Hepatocyte (in vitro differentiated cells): ENCODE measurements at regions not wholly inside any gene's neighbourhood (a gene's known extent, or its start where the extent isn't known, plus 50 kb on each side); places are given as distances from the start of the nearest gene placed in this dataset.

ENCODE experiments used
- EZH2 ChIP-seq: fragments of 200-600 bp; sonication (generic); IDR thresholded peaks from 2 replicates; pipeline ENCODE4 v1.6.1; 2016; ENCODE audit warnings: antibody characterized with exemption, mild to moderate bottlenecking, borderline replicate concordance
- TF ChIP-seq, protein P1 (sequence below): fragments of 200-600 bp; sonication (generic); IDR thresholded peaks from 2 replicates; pipeline ENCODE4 v1.5.1; 2016; ENCODE audit warnings: antibody characterized with exemption, mild to moderate bottlenecking; ENCODE audit not compliant: poor library complexity

DNA sequence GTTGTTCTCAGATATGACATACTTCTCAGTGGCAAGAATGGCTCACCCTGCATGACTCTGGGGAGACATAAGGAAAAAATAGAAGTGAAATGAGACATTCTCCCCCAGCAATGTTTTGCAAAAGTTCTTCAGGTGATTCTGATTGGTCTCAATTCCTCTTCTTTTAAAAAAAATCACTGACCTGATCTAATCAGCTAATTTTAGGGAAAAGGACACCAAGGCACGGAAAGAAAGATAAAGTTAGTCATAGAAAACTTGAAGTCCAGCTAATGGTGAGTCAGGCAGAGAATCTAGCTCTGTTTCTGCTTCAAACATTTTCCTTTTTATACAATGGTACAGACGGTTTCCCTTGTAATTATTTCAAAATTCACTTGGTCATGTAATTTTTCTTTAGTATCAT is 1018.9 kb upstream of the ARRDC3 start:
- TF ChIP-seq, protein P1, sequence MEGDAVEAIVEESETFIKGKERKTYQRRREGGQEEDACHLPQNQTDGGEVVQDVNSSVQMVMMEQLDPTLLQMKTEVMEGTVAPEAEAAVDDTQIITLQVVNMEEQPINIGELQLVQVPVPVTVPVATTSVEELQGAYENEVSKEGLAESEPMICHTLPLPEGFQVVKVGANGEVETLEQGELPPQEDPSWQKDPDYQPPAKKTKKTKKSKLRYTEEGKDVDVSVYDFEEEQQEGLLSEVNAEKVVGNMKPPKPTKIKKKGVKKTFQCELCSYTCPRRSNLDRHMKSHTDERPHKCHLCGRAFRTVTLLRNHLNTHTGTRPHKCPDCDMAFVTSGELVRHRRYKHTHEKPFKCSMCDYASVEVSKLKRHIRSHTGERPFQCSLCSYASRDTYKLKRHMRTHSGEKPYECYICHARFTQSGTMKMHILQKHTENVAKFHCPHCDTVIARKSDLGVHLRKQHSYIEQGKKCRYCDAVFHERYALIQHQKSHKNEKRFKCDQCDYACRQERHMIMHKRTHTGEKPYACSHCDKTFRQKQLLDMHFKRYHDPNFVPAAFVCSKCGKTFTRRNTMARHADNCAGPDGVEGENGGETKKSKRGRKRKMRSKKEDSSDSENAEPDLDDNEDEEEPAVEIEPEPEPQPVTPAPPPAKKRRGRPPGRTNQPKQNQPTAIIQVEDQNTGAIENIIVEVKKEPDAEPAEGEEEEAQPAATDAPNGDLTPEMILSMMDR: no peak
- TF ChIP-seq EZH2: no peak
